Fibroblast of skin of right quadriceps (primary cell): ENCODE measurements at regions not wholly inside any gene's neighbourhood (a gene's known extent, or its start where the extent isn't known, plus 50 kb on each side); places are given as distances from the start of the nearest gene placed in this dataset.
"Not testable (repeated sequence)": the region's sequence is repeated elsewhere in the genome, so short reads cannot be mapped to it uniquely, and the experiment has no call there.

Source experiments
- DNase-seq: peaks from one replicate; pipeline ENCODE4 v3.0.0-alpha.2; 2013

DNA sequence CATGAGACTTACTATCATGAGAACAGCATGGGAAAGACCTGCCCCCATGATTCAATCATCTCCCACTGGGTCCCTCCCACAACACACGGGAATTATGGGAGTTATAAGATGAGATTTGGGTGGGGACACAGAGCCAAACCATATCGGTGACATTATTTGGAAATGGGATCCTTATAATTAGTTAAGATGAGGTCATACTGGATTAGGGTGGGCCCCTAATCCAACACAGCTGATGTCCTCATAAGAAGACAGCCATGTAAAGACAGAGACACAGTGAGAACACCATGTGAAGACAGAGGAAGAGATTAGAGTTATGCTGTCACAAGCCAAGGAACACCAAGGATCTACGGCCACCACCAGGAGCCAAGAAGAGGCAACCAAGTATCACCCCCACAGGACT is 161.7 kb downstream of the SPTSSA start:
- no peak for DNase-seq

DNA sequence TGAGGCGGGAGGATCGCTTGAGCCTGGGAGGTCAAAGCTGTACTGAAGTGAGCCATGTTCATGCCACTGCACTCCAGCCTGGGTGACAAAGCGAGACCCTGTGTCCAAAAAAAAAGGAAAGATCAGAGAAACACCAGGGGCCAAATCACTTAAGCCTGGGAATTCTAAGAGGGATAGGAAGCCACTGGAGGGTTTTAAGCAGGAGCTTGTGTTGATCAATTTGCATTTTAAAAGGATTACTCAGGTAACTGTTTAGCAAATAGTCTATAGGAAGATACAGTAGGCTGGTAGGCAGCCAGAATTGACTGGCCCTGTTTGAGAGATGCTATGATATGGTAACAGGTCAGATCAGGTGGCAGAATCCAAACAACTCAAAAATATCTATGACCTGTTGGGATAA is 162.7 kb downstream of the SPTSSA start:
- no peak for DNase-seq

DNA sequence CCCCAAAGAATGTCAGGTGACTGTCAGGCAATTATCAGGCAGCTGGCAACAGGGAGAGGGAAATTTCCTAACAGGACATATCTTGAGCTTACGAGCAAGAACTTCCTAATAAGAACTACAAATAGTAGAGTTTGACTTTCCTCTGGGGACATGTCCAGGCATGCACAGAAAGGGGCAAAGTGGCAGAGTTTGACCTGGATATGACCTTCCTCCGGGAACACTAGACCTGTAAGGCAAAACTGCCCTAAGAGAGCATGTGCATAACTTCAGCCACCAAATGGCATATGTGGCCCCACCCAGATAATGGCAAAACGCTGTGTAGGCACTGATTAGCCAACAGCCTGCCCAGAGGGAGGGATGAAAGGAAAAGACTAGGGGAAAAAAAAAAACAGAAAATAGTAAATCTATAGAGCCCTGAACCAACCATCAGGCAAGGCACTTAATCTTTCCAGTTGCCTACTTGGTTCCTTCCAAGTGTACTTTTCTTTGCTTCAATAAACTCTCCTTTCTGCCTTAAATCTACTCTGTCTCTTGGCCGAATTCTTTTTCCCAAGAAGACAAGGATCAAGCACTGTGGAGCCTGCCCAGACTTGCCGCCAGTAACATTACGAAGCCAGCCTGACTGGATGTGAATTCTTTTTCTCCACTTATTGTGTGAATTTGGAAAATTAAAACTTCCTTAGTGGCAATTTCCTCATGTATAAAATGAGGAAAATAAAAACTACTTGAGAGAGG is 164.1 kb downstream of the SPTSSA start:
- no peak for DNase-seq

DNA sequence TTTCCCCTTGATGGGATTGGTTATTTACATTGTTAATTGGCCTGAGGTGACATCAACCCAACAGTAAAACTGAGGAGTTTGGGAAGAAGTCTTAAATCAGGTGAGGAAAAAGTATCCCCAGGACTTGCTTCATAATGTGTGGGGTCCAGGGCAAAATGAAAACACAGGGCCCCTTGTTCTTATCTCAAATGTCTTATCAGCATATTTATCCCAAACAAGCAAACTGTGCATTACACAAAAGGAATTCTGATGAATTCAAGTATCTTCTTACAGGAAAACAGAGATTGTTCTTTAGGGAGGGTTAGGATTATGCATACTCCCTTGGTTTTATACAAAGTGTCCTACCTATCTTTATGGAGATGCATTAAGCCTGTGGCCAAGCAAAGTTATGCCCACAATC is 178.4 kb downstream of the SPTSSA start:
- no peak for DNase-seq

- DNase-seq = no peak
Measured at GRCh38 chr14:34277191-34277590, 184.8 kb downstream of the SPTSSA start.

DNA sequence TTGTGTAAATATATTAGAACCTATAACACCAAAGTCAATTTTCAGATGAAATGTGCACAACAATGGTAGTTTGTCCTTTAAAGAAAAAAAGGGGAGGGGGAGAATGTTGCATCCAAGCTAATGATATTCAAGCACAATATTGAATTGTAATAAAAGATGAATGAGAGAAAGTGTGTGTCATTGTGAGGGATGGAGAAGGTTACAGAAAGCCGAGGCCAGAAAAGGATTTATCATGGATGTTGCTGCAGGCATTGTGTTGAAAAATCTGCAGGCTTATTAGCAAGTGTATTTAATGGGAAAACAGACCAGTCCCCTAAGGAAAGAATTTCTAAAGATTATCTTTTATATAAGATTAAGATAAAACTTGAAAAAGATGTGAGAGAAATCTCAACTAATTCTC is 186.5 kb downstream of the SPTSSA start:
- no peak for DNase-seq

GRCh38 chr14:34275078-34275477 is 187.0 kb downstream of the SPTSSA start:
- DNase-seq = peak; percentile 40

GRCh38 chr14:34273716-34274115 is 188.3 kb downstream of the SPTSSA start:
- not testable (repeated sequence) for DNase-seq

DNA sequence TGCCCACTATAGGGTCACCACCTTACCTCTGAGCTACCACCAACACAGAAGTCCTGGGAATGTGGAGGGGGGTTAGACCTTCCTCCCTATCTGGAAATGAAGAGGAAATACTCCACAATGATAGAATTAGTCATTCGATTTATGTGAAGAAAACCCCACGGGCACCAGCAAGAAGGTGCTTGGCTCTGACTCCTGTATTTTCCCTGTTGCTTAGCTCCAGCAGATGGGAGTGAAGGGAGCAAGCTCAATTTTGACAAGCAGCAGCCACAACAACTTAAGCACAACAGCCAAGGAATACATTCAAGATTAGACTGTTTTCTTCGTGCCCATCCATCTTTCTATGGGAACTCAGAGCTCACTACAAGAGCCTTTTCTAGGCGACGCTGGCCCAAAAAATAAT is 191.7 kb downstream of the SPTSSA start:
- no peak for DNase-seq

DNA sequence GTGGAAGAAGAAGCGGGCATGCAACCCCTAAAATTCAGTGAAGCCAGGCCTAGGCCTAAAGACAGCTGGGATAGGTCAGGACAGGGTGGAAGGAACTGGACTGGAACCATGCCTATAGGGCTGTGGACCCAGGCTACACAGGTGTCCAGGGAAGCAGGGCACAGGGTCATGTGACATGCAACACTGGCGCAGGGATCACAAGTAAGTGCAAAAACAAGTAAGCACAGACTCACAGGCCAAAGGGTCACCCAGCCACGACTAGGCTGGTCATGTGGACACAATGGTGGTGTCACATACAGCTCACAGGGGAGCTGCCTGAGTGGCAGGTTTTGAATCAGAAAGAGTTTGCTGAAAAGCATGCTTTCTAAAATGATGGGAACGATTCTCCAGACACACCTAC is 195.7 kb downstream of the SPTSSA start:
- DNase-seq = no peak

GRCh38 chr14:34262127-34262910 is 199.7 kb downstream of the SPTSSA start:
- DNase-seq = no peak

- DNase-seq = no peak
Measured at GRCh38 chr14:34259996-34260395, 202.0 kb downstream of the SPTSSA start.

DNA sequence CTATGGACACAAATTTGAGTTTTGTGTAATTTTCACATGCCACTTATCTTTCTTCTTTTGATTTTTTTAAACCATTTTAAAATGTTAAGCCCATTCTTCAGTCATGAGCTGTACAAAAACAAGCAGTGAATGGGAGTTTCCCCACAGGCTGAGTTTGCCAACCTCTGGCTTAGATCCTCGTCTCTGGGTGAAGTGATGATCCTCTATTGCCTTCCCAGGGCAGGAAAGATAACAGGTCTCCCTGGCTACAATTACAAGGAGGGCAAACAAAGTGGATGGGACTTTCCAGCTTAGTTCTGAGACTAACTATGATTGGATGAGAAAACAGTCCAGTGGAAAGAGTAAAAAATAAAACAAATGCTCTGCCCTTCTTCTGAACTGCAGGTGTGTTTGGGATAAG is 203.7 kb downstream of the SPTSSA start:
- no peak for DNase-seq

DNA sequence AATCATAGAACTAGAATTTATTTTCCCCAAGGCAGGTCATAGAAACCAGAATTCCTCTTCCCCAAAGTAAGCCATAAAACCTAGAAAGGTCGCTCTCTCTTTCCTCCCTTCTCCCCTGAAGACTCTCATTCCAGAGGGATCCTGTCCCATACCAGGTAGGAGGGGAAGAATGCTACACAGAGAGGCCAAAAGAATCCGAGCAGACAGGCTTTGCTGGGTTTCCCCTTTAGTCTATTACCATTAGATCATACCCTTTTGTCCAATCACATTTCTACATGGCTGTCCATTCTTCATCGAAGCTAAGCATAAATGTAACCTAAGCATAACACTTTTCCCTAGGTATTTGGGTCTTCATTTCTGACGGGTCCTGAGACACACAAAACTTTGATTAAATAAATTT is 204.5 kb downstream of the SPTSSA start:
- DNase-seq = no peak

- DNase-seq = no peak
Measured at GRCh38 chr14:34256223-34256622, 205.8 kb downstream of the SPTSSA start.

GRCh38 chr14:34254571-34254970 is 207.5 kb downstream of the SPTSSA start:
- DNase-seq = no peak

GRCh38 chr14:34254031-34254430 is 208.0 kb downstream of the SPTSSA start:
- DNase-seq = no peak

DNA sequence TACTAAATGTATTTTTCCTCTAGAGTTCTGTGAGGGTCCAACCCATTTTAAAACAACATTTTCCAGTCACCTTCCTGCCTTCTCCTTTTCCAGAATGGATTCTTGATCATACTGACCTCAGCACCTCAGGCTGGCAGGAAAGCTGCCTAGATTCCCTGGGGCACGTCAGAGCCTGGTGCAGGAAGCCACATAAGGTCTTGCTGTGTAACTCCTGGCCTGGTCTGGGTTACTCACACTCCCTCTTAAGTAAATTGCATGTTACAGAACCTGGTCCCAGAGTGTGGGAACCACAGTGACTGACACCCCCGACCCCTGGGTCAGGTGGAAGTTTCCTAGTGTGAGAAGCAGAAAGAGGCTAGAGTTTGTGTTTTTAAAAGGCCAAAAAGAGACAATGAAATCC is 209.8 kb downstream of the SPTSSA start:
- DNase-seq = no peak

DNA sequence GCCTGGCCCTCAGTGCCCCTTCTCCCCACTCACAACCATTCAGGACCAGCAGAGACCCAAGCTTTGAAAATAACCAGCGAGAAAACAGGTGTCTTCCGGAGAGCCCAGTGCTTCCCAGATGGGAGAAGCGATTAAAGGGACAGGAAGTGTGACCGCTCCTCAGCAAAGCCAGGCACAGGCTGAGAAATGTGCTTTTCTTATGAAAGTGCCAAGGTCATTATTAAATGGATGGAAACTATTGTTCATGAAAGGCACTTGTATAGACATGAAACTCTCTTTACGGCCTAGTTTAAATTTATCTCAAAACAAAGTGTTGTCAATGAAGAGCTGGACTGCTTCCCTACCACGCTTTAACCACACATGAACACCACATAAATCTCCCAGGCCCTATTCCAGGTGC is 210.4 kb downstream of the SPTSSA start:
- no peak for DNase-seq

DNA sequence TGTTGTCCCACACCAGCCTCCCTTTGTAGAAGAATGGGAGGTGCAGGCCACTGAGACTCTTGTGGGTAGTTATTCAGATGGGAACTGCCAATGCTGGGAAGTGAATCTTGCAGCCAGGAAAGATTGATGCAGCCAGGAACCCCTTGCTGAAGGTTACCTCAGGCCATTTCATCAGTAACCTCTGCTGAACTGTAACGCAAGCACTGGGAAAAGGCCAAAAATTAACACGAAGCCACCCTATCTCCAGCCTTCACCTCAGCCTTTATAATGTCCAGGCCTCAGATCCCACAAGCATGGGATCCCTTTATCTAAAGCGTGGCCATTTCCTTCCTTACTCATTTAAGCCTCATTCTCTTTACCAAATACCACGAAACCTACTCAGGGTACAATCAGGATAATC is 211.1 kb downstream of the SPTSSA start:
- no peak for DNase-seq

- no peak for DNase-seq
Measured at GRCh38 chr14:34247605-34248004, 214.4 kb downstream of the SPTSSA start.

DNA sequence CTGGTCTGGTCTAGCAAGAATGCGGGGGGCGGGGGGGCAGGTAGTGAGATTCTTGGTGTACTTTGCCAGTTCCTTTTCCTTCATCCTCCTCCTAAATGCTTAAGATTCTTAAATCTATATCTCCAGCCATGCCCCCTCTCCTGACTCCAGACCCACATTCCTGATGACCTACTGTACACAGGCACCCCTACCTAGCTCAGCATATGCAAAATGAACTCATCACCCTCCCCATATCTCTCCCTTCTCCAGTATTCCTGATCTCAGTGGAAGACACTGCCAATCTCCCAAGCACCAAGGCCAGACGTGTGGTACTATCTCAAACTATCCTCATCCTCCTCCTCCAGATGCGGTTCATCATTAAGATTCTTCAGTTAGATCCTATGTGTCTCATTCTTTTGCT is 215.8 kb downstream of the SPTSSA start:
- DNase-seq = no peak

GRCh38 chr14:34243401-34243800 is 218.6 kb downstream of the SPTSSA start:
- DNase-seq = no peak

- DNase-seq = no peak
Measured at GRCh38 chr14:34243001-34243400, 219.0 kb downstream of the SPTSSA start.
